SK-N-SH treated with all-trans-retinoic acid at 6 μM for 48 hours (cell line): ENCODE measurements at regions not wholly inside any gene's neighbourhood (a gene's known extent, or its start where the extent isn't known, plus 50 kb on each side); places are given as distances from the start of the nearest gene placed in this dataset.

Experiments used
- ATAC-seq: fragments of 200-7000 bp; cut with Tn5 transposase; 3 replicates; pipeline ENCODE4 v1.9.1; 2020; ENCODE audit warnings: mild to moderate bottlenecking, moderate library complexity
- ARNTL ChIP-seq: fragments of 450-650 bp; formaldehyde crosslinking; IDR thresholded peaks from 2 replicates; pipeline ENCODE4 v1.5.0; 2020; ENCODE audit warnings: low read depth, mild to moderate bottlenecking, moderate library complexity, borderline replicate concordance
- BACH2 ChIP-seq: fragments of 250-450 bp; sonication (Bioruptor Pico); IDR thresholded peaks from 2 replicates; pipeline ENCODE4 v1.9.0; 2021; ENCODE audit warnings: mild to moderate bottlenecking, borderline replicate concordance
- CREB5 ChIP-seq: fragments of 250-450 bp; sonication (Bioruptor Pico); IDR thresholded peaks from 2 replicates; pipeline ENCODE4 v1.5.1; 2020; ENCODE audit warnings: low read depth, mild to moderate bottlenecking, moderate library complexity
- CSDC2 ChIP-seq: fragments of 250-450 bp; sonication (Bioruptor Pico); IDR thresholded peaks from 2 replicates; pipeline ENCODE4 v1.5.0; 2020; ENCODE audit warnings: mild to moderate bottlenecking, moderate library complexity
- CSRNP3 ChIP-seq: fragments of 250-450 bp; sonication (Bioruptor Pico); IDR thresholded peaks from 2 replicates; pipeline ENCODE4 v1.5.1; 2021; ENCODE audit warnings: mild to moderate bottlenecking, moderate library complexity
- ESRRG ChIP-seq: fragments of 250-450 bp; sonication (Bioruptor Pico); IDR thresholded peaks from 2 replicates; pipeline ENCODE4 v1.6.1; 2021; ENCODE audit warnings: mild to moderate bottlenecking
- GLIS3 ChIP-seq: fragments of 250-450 bp; sonication (Bioruptor Pico); IDR thresholded peaks from 2 replicates; pipeline ENCODE4 v1.5.0; 2020; ENCODE audit warnings: mild to moderate bottlenecking, moderate library complexity
- ISL1 ChIP-seq: fragments of 250-450 bp; sonication (Bioruptor Pico); IDR thresholded peaks from 2 replicates; pipeline ENCODE4 v2.1.2; 2022; ENCODE audit warnings: mild to moderate bottlenecking, moderate library complexity
- OSR1 ChIP-seq: fragments of 250-450 bp; sonication (Bioruptor Pico); IDR thresholded peaks from 2 replicates; pipeline ENCODE4 v1.8.0; 2022; ENCODE audit warnings: moderate library complexity, mild to moderate bottlenecking, inconsistent platforms
- POU6F1 ChIP-seq: fragments of 250-450 bp; sonication (Bioruptor Pico); IDR thresholded peaks from 2 replicates; pipeline ENCODE4 v1.8.0; 2021; ENCODE audit warnings: low read depth, mild to moderate bottlenecking, moderate library complexity, borderline replicate concordance
- RARB ChIP-seq: fragments of 250-450 bp; sonication (Bioruptor Pico); IDR thresholded peaks from 2 replicates; pipeline ENCODE4 v1.8.0; 2021; ENCODE audit warnings: mild to moderate bottlenecking, moderate library complexity
- SNAI2 ChIP-seq: fragments of 250-450 bp; sonication (Bioruptor Pico); IDR thresholded peaks from 2 replicates; pipeline ENCODE4 v1.5.0; 2020; ENCODE audit warnings: mild to moderate bottlenecking, moderate library complexity
- TOX ChIP-seq: fragments of 250-450 bp; sonication (Bioruptor Pico); IDR thresholded peaks from 2 replicates; pipeline ENCODE4 v1.8.0; 2021; ENCODE audit warnings: mild to moderate bottlenecking, moderate library complexity, borderline replicate concordance
- ZFP3 ChIP-seq: fragments of 250-450 bp; sonication (Bioruptor Pico); IDR thresholded peaks from 2 replicates; pipeline ENCODE4 v1.5.0; 2020; ENCODE audit warnings: mild to moderate bottlenecking, moderate library complexity
- ZFP30 ChIP-seq: fragments of 450-650 bp; formaldehyde crosslinking; IDR thresholded peaks from 2 replicates; pipeline ENCODE4 v1.5.0; 2022; ENCODE audit warnings: mild to moderate bottlenecking, moderate library complexity
- ZNF565 ChIP-seq: fragments of 450-650 bp; formaldehyde crosslinking; conservative IDR thresholded peaks from 2 replicates; pipeline ENCODE4 v1.5.0; 2020; ENCODE audit warnings: low read depth, mild to moderate bottlenecking, moderate library complexity
- ZNF70 ChIP-seq: fragments of 450-650 bp; formaldehyde crosslinking; IDR thresholded peaks from 2 replicates; pipeline ENCODE4 v1.5.0; 2020; ENCODE audit warnings: mild to moderate bottlenecking, moderate library complexity
- ZNF8 ChIP-seq: fragments of 450-650 bp; formaldehyde crosslinking; IDR thresholded peaks from 2 replicates; pipeline ENCODE4 v1.5.0; 2020; ENCODE audit warnings: mild to moderate bottlenecking, moderate library complexity
- TF ChIP-seq, protein P1 (sequence below): fragments of 250-450 bp; sonication (Bioruptor Pico); IDR thresholded peaks from 2 replicates; pipeline ENCODE4 v1.5.0; 2020; ENCODE audit warnings: mild to moderate bottlenecking, moderate library complexity

DNA sequence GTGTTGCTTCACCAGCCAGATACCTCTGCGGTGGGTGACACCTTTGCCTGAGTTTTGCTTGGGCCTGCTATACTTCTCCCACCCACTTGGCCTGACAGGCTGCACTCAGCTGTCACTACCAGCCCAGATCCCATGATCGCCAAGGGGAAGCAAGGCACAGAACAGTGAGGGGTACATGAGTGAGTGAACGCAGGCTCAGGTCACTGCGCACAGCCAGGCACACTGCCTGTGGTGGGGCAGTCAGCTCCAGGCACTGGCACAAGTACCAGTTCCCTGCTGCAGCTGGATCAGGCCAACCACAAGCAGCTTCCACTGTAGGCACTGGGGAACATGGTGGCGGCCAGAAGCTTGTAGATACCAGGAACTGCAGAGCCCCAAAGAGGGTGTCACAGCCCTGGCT is 441.9 kb upstream of the GRM3 start:
- no peak for TF ChIP-seq ZNF70 (CRISPR knock-in tag)
- no peak for TF ChIP-seq TOX (CRISPR knock-in tag)
- TF ChIP-seq CREB5 (CRISPR knock-in tag), result no peak
- TF ChIP-seq CSRNP3 (CRISPR knock-in tag), result no peak
- TF ChIP-seq RARB (CRISPR knock-in tag), result no peak
- TF ChIP-seq POU6F1 (CRISPR knock-in tag), result no peak
- TF ChIP-seq BACH2 (CRISPR knock-in tag), result no peak
- TF ChIP-seq OSR1 (CRISPR knock-in tag), result no peak
- TF ChIP-seq ZFP3 (CRISPR knock-in tag), result no peak
- TF ChIP-seq GLIS3 (CRISPR knock-in tag), result no peak
- no peak for TF ChIP-seq ZNF565 (CRISPR knock-in tag)
- TF ChIP-seq SNAI2, result no peak
- TF ChIP-seq ZFP30 (CRISPR knock-in tag), result no peak
- no peak for TF ChIP-seq CSDC2 (CRISPR knock-in tag)
- TF ChIP-seq, protein P1, sequence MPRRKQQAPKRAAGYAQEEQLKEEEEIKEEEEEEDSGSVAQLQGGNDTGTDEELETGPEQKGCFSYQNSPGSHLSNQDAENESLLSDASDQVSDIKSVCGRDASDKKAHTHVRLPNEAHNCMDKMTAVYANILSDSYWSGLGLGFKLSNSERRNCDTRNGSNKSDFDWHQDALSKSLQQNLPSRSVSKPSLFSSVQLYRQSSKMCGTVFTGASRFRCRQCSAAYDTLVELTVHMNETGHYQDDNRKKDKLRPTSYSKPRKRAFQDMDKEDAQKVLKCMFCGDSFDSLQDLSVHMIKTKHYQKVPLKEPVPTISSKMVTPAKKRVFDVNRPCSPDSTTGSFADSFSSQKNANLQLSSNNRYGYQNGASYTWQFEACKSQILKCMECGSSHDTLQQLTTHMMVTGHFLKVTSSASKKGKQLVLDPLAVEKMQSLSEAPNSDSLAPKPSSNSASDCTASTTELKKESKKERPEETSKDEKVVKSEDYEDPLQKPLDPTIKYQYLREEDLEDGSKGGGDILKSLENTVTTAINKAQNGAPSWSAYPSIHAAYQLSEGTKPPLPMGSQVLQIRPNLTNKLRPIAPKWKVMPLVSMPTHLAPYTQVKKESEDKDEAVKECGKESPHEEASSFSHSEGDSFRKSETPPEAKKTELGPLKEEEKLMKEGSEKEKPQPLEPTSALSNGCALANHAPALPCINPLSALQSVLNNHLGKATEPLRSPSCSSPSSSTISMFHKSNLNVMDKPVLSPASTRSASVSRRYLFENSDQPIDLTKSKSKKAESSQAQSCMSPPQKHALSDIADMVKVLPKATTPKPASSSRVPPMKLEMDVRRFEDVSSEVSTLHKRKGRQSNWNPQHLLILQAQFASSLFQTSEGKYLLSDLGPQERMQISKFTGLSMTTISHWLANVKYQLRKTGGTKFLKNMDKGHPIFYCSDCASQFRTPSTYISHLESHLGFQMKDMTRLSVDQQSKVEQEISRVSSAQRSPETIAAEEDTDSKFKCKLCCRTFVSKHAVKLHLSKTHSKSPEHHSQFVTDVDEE (CRISPR knock-in tag), result no peak
- TF ChIP-seq ISL1 (CRISPR knock-in tag), result no peak
- TF ChIP-seq ESRRG (CRISPR knock-in tag), result no peak
- no peak for ATAC-seq

DNA sequence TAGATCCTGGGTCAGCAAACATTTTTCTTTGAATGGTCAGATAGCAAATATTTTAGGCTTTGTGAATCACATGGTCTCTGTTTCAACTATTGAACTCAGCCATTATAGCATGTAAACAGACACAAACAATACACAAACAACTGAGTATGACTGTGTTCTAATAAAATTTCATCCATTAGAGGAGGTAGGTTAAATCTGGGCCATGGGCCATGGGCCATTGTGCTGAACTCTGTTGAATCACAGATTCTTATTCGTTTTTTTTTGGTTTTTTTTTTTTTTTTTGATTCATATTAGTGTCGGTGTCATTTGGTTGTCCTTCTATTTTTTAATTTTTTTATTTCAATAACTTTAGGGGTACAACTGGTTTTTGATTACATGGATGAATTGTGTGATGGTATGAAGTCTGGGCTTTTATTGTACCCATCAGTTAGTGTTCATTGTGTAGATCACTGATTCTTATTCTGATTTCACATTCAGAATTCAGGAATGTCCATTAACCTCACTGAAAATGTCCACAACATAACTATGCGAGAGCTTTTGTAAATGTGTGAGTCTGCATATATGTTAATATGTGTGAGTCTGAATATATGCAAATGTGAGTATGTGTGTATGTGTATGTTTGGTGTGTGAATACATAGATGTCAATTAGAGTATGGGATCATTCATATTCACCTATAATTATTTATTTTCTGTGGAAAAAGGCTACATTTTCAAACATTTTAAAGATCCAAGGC is 443.7 kb upstream of the GRM3 start:
- TF ChIP-seq ZFP30 (CRISPR knock-in tag) (no peak), GLIS3 (CRISPR knock-in tag) (no peak), ZNF70 (CRISPR knock-in tag) (no peak), ZNF8 (CRISPR knock-in tag) (no peak), TOX (CRISPR knock-in tag) (no peak), CSRNP3 (CRISPR knock-in tag) (no peak), RARB (CRISPR knock-in tag) (no peak), POU6F1 (CRISPR knock-in tag) (no peak), ARNTL (no peak), SNAI2 (no peak), ESRRG (CRISPR knock-in tag) (no peak), BACH2 (CRISPR knock-in tag) (no peak), CREB5 (CRISPR knock-in tag) (no peak), ZNF565 (CRISPR knock-in tag) (no peak)
- TF ChIP-seq, protein P1 (CRISPR knock-in tag), result no peak
- ATAC-seq, result no peak
